ENCODE measurements at regions not wholly inside any gene's neighbourhood (a gene's known extent, or its start where the extent isn't known, plus 50 kb on each side); places are given as distances from the start of the nearest gene placed in this dataset.

DNA sequence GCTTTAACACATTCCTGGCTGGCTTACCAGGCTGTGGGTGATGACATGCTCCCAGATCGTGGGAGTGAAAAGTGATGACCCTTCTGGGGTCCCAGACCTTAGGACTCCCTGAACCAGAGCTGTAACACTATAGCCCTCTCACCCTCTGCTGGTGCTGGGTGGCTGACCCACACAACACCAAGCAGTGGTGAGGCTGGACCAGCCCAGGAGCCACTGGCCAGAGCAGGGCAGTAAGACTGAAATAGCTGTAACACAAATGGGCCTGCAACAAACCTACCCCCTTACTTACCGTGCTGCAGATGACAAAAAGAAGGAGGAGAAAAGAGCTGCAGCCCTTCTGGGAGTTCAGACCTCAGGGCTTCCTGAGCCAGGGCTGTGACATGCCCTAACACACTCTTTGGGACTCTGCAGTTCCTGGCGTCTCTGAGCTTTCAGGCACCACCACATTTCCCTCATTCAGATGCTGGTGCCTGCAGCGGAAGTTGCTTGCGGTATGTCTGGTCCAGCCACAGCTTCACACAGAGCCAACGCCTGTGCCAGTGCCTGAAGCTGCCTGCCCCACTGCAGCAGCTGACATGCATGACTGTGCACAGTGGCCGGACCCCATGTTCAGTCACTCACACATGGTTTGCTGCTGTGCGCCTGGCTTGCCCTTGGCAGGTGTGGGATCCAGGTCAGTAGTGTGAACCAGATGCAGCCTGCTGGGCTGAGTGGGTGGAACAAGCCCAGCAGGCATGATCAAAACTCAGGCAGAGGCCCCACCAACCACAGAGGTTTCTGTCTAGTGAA, 1247.4 kb downstream of the EFNA5 start:
- DNase-seq, result no peak
- Histone ChIP-seq H4K91ac (ENCODE audit: insufficient read depth, low read depth, low read length) (no peak overlapping the region), H4K20me1 (ENCODE audit: insufficient read depth, low read length) (no peaks in the 10 kb centered on the region), H2BK120ac (ENCODE audit: low read depth, low read length) (no peak overlapping the region), H3K4me3 (ENCODE audit: insufficient read depth, low read depth, low read length) (no peak overlapping the region), H3K36me3 (ENCODE audit: control insufficient read depth, insufficient read depth, low read length) (no peaks in the 10 kb centered on the region), H3K18ac (ENCODE audit: low read depth, low read length) (no peak overlapping the region), H2AK5ac (ENCODE audit: low read depth, low read length) (no peak overlapping the region), H3K4me1 (ENCODE audit: control insufficient read depth, insufficient read depth, low read length) (no peaks in the 10 kb centered on the region), H3K79me1 (ENCODE audit: low read depth in 1 of 2, low read length in 2 of 2) (no peaks in the 10 kb centered on the region), H3K9ac (ENCODE audit: low read depth, low read length) (no peak overlapping the region), H3K4ac (ENCODE audit: low read depth, low read length) (no peak overlapping the region), H2BK20ac (ENCODE audit: low read depth, low read length) (no peak overlapping the region), H3K9me3 (ENCODE audit: control insufficient read depth, insufficient read depth, low read length) (peaks cover 5% of the 10 kb centered on the region; the same call in 1 of the 2 replicates), H4K5ac (ENCODE audit: low read depth, low read length) (no peak overlapping the region), H4K8ac (ENCODE audit: low read depth in 2 of 2, low read length in 2 of 2) (no peak overlapping the region), H3K14ac (replicated peaks; ENCODE audit: low read depth, low read length) (no peak overlapping the region), H3K27ac (ENCODE audit: insufficient read depth, low read length) (no peak overlapping the region), H3K23ac (ENCODE audit: low read depth, low read length) (no peak overlapping the region), H3K4me2 (ENCODE audit: low read depth, low read length) (no peak overlapping the region), H3K9me1 (ENCODE audit: insufficient read depth, low read length) (no peaks in the 10 kb centered on the region), H3K56ac (ENCODE audit: extremely low read depth, insufficient read depth, low read length) (no peak overlapping the region), H3K27me3 (ENCODE audit: control insufficient read depth, insufficient read depth, low read length) (no peaks in the 10 kb centered on the region), H2BK5ac (ENCODE audit: low read depth, low read length, poor library complexity, severe bottlenecking) (no peak overlapping the region), H2BK15ac (ENCODE audit: low read depth, low read length) (no peak overlapping the region), H2AFZ (replicated peaks; ENCODE audit: low read length, poor library complexity) (peak overlapping the region; percentile 33), H2AK9ac (replicated peaks; ENCODE audit: low read depth, low read length, poor library complexity) (no peak overlapping the region)
- TF ChIP-seq POLR2A (IDR thresholded peaks at IDR 0.05; ENCODE audit: low read depth, low read length), result no peak
- no peak for TF ChIP-seq FOS (IDR thresholded peaks at IDR 0.05; ENCODE audit: low read depth, low read length)
- no peak for TF ChIP-seq MAZ (IDR thresholded peaks at IDR 0.05; ENCODE audit: borderline replicate concordance, low read depth, low read length)
- no peak for TF ChIP-seq BHLHE40 (IDR thresholded peaks at IDR 0.05; ENCODE audit: low read depth, low read length)
- TF ChIP-seq CEBPB (IDR thresholded peaks at IDR 0.05; ENCODE audit: low read depth, low read length), result no peak
- TF ChIP-seq, protein P1, sequence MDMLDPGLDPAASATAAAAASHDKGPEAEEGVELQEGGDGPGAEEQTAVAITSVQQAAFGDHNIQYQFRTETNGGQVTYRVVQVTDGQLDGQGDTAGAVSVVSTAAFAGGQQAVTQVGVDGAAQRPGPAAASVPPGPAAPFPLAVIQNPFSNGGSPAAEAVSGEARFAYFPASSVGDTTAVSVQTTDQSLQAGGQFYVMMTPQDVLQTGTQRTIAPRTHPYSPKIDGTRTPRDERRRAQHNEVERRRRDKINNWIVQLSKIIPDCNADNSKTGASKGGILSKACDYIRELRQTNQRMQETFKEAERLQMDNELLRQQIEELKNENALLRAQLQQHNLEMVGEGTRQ (IDR thresholded peaks at IDR 0.05; ENCODE audit: low read depth, low read length), result no peak
- TF ChIP-seq RFX5 (IDR thresholded peaks at IDR 0.05; ENCODE audit: low read depth, low read length), result no peak
- no peak for TF ChIP-seq MXI1 (IDR thresholded peaks at IDR 0.05; ENCODE audit: borderline replicate concordance, low read depth, low read length)
- no peak for TF ChIP-seq MAFK (IDR thresholded peaks at IDR 0.05; ENCODE audit: low read depth, low read length)
- no peak for TF ChIP-seq SMC3 (IDR thresholded peaks at IDR 0.05; ENCODE audit: low read depth, low read length)
- TF ChIP-seq, protein P2, sequence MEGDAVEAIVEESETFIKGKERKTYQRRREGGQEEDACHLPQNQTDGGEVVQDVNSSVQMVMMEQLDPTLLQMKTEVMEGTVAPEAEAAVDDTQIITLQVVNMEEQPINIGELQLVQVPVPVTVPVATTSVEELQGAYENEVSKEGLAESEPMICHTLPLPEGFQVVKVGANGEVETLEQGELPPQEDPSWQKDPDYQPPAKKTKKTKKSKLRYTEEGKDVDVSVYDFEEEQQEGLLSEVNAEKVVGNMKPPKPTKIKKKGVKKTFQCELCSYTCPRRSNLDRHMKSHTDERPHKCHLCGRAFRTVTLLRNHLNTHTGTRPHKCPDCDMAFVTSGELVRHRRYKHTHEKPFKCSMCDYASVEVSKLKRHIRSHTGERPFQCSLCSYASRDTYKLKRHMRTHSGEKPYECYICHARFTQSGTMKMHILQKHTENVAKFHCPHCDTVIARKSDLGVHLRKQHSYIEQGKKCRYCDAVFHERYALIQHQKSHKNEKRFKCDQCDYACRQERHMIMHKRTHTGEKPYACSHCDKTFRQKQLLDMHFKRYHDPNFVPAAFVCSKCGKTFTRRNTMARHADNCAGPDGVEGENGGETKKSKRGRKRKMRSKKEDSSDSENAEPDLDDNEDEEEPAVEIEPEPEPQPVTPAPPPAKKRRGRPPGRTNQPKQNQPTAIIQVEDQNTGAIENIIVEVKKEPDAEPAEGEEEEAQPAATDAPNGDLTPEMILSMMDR (conservative IDR thresholded peaks at IDR 0.05; ENCODE audit: low read depth, low read length), result no peak
- no peak for TF ChIP-seq RCOR1 (IDR thresholded peaks at IDR 0.05; ENCODE audit: insufficient replicate concordance, low read length)
- ChIA-PET CTCF (no interaction called here), POLR2A (ENCODE audit: unreplicated experiment) (no interaction called here)
- no peak for ATAC-seq (ENCODE audit: low read depth)
- in situ Hi-C loops (cut with MboI; ENCODE audit: low sequenced_read_pairs) (no loop called here), dilution Hi-C loops (cut with HindIII; ENCODE audit: low sequenced_read_pairs, unreplicated experiment) (no loop called here), intact Hi-C loops (cut with micrococcal nuclease) (no loop called here)
- no TSS peak for BruUV-seq (replicated peaks)
- WGBS, 2 experiments (ENCODE audit: extremely low coverage in 2 of 2, insufficient read length in 1 of 2), result 92% methylated on average over 5 of the region's 8 CpGs; no CpG with 5 or more reads in 1 of the 2 experiments

Data from IMR-90 (cell line).